Spleen (tissue), 11 donors: ENCODE measurements at regions not wholly inside any gene's neighbourhood (a gene's known extent, or its start where the extent isn't known, plus 50 kb on each side); places are given as distances from the start of the nearest gene placed in this dataset.

Experiments used
- DNase-seq: peaks from one replicate; pipeline ENCODE4 v3.0.0-alpha.2; 2020
- H3K27ac ChIP-seq, 8 donors: fragments of 200-600 bp; sonication (generic) in 7 of 8; 1 replicate in 4 of 8; 2 replicates in 4 of 8; pipeline versions ENCODE4 v1.5.0 to v1.8.0; 2016 to 2021; ENCODE audit warnings: inconsistent platforms in 4 of 8, mild to moderate bottlenecking in 4 of 8, moderate library complexity in 1 of 8
- H3K27me3 ChIP-seq, 7 donors: fragments of 200-600 bp; sonication (generic) in 6 of 7; replicated peaks in 1 of 7; 1 replicate in 4 of 7; 2 replicates in 3 of 7; pipeline versions ENCODE4 v1.5.0 to v1.8.0; 2016 to 2021; ENCODE audit warnings: inconsistent platforms in 3 of 7, mild to moderate bottlenecking in 1 of 7
- H3K36me3 ChIP-seq, 6 donors: fragments of 200-600 bp; sonication (generic) in 5 of 6; 1 replicate in 4 of 6; 2 replicates in 2 of 6; pipeline versions ENCODE4 v1.5.0 to v1.8.0; 2016 to 2021; ENCODE audit warnings: inconsistent platforms in 2 of 6
- H3K4me1 ChIP-seq, 6 donors: fragments of 200-600 bp; sonication (generic) in 5 of 6; 1 replicate in 3 of 6; 2 replicates in 3 of 6; pipeline versions ENCODE4 v1.5.0 to v1.8.0; 2016 to 2021; ENCODE audit warnings: inconsistent platforms in 3 of 6
- H3K4me3 ChIP-seq, 8 donors: fragments of 200-600 bp; sonication (generic) in 7 of 8; 1 replicate in 4 of 8; 2 replicates in 4 of 8; pipeline versions ENCODE4 v1.5.0 to v1.8.0; 2016 to 2021; ENCODE audit warnings: inconsistent platforms in 4 of 8, mild to moderate bottlenecking in 4 of 8, moderate library complexity in 2 of 8
- H3K9me3 ChIP-seq, 8 donors: fragments of 200-600 bp; sonication (generic) in 7 of 8; 1 replicate in 4 of 8; 2 replicates in 4 of 8; pipeline versions ENCODE4 v1.5.0 to v1.8.0; 2016 to 2021; ENCODE audit warnings: inconsistent platforms in 4 of 8
- CTCF ChIP-seq, 11 experiments: fragments of 200-600 bp in 7 of 11; fragments of 450-650 bp in 4 of 11; sonication (generic) in 4 of 11; IDR thresholded peaks in 8 of 11; conservative IDR thresholded peaks in 3 of 11; 1 replicate in 7 of 11; 2 replicates in 4 of 11; pipeline versions ENCODE4 v1.4.0 to v1.8.0; 2016 to 2021; ENCODE audit warnings: antibody characterized with exemption in 11 of 11, inconsistent platforms in 4 of 11, mild to moderate bottlenecking in 1 of 11
- POLR2A ChIP-seq, 3 donors: fragments of 450-650 bp; IDR thresholded peaks; one replicate each; pipeline ENCODE4 v1.5.1; 2017; ENCODE audit warnings: antibody characterized with exemption in 3 of 3, mild to moderate bottlenecking in 1 of 3
- POLR2AphosphoS5 ChIP-seq, 3 donors: sonication (generic); formaldehyde crosslinking; IDR thresholded peaks; one replicate each; pipeline ENCODE4 v1.5.1; 2017; ENCODE audit warnings: antibody characterized with exemption in 3 of 3
- whole genome bisulfite sequencing, 5 donors: extraction: QIAGEN DNeasy Blood & Tissue Kit in 3 of 5; methylation state at CpG; one replicate each; pipeline versions ENCODE4 v1.1.5 to v1.1.7; 2013 to 2018; 5-methylcytosine and 5-hydroxymethylcytosine counted together
- intact Hi-C: fragments of 100-400 bp; cut with DNase I; formaldehyde crosslinking; loops from one replicate; pipeline ENCODE4 v1.15.0; 2023; ENCODE audit warnings: low total_unique reads
- donor health status: healthy with polysubstance abuse.
- donor health status: DM: no; HTN: no; CAD: no; lungs with moderate emphysema.
- donor health status: DM: no; HTN: no; CAD: no.
- donor health status: Bipolar disorder and iron deficiency.
- donor health status: healthy.
- donor health status: DM: no; HTN: no; CAD: no.
- donor health status: DM: yes; HTN: yes; CAD: no.

DNA sequence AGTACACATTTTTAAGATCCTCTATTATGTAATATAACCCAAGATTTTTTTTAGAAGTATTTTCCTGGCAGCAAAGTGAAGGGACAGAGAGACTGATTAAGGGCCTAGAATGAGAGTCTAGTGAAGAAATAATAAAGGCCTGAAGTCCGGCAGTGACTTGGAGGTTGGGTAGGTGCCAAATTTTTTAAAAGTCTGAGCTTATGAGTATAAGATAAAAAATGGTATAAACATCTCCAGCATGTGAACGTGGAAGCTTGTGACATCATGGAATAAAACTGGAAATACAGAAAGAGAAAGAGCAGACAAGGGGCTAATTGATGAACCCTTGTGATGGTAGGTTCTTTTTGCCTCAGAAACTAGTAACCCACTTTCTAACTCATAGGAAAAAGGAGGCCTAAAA lies 174.6 kb downstream of the SUCLA2 start:
- no peak for TF ChIP-seq POLR2A (IDR thresholded peaks at IDR 0.05)
- TF ChIP-seq CTCF (IDR thresholded peaks at IDR 0.05 in 8 of 11, conservative IDR thresholded peaks at IDR 0.05 in 3 of 11), result no peak
- no peak for TF ChIP-seq POLR2AphosphoS5 (IDR thresholded peaks at IDR 0.05)
- 65 to 77% (median 73%) methylated on average over 2 of the region's 2 CpGs for WGBS, 5 donors
- Histone ChIP-seq H3K27me3 (no peaks in the 10 kb centered on the region), H3K4me1 (no peaks in the 10 kb centered on the region), H3K27ac (no peak overlapping the region), H3K4me3 (no peak overlapping the region), H3K36me3 (no peaks in the 10 kb centered on the region), H3K9me3 (peaks cover 0 to 30% (median 14%) of the 10 kb centered on the region in 8 donors)
- intact Hi-C loops, result no loop called here
- DNase-seq, result no peak

GRCh38 chr13:47822036-47822435 lies 179.0 kb downstream of the SUCLA2 start:
- TF ChIP-seq CTCF (IDR thresholded peaks at IDR 0.05 in 8 of 11, conservative IDR thresholded peaks at IDR 0.05 in 3 of 11), result no peak
- Histone ChIP-seq H3K36me3 (no peaks in the 10 kb centered on the region), H3K4me3 (no peak overlapping the region), H3K27me3 (no peaks in the 10 kb centered on the region), H3K4me1 (no peaks in the 10 kb centered on the region), H3K9me3 (peaks cover 0 to 30% (median 14%) of the 10 kb centered on the region in 8 donors), H3K27ac (no peak overlapping the region)
- WGBS, 5 donors, result 80 to 95% (median 91%) methylated on average over 4 of the region's 4 CpGs
- DNase-seq, result no peak
- intact Hi-C loops, result no loop called here

DNA sequence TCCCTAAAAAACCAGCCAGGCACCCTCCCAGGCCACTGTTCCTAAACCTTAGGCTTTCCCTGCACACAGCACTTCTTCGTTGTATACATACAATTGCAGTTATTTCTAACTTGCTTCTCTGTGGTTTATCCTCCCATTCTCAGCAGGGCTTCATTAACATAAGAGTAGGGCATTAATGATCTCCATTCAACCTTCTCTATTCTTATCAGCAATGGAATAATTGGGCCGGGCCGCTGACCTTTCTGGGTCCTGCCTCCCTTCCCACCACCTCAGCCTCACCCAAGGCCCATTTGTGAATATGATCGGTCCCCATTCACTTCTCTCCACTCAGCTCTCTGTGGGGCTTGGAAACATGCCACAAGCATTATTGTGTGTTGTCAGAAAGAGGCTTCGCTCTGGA lies 184.2 kb downstream of the SUCLA2 start:
- no peak for DNase-seq
- no peak overlapping the region for H3K27ac ChIP-seq
- no peaks in the 10 kb centered on the region for H3K4me1 ChIP-seq
- intact Hi-C loops, result no loop called here
- no peaks in the 10 kb centered on the region for H3K27me3 ChIP-seq
- no peaks in the 10 kb centered on the region for H3K9me3 ChIP-seq
- no peak for TF ChIP-seq POLR2AphosphoS5 (IDR thresholded peaks at IDR 0.05)
- no peak for TF ChIP-seq CTCF (IDR thresholded peaks at IDR 0.05 in 8 of 11, conservative IDR thresholded peaks at IDR 0.05 in 3 of 11)
- no peak for TF ChIP-seq POLR2A (IDR thresholded peaks at IDR 0.05)
- H3K4me3 ChIP-seq, result no peak overlapping the region
- WGBS, 5 donors, result 62 to 89% (median 85%) methylated on average over 5 of the region's 5 CpGs
- H3K36me3 ChIP-seq, result no peaks in the 10 kb centered on the region

DNA sequence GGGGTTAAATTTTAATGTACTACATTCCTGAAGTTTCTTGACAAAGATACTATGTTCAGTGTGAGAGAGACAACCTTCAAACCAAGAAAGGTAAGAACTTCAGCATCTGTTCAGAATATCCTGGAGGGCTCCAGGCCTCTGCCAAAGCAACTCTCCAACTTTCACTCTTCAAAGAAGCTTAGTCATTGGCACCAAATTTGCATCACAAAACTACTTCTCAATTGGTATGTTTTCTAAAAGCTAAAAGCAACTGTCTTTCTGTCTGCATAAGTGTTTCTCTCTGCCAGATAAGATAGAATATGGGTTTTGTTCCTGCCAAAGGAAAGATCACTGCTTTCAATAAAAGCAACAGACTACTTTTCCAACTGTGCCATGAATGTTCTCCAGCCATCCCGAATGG lies 187.4 kb downstream of the SUCLA2 start:
- Histone ChIP-seq H3K4me1 (no peaks in the 10 kb centered on the region), H3K9me3 (no peaks in the 10 kb centered on the region), H3K27ac (no peak overlapping the region), H3K27me3 (no peaks in the 10 kb centered on the region), H3K4me3 (no peak overlapping the region), H3K36me3 (no peaks in the 10 kb centered on the region)
- 87 to 100% (median 90%) methylated on average over 1 of the region's 1 CpG for WGBS, 5 donors
- no peak for DNase-seq
- intact Hi-C loops, result no loop called here
- TF ChIP-seq POLR2A (IDR thresholded peaks at IDR 0.05) (no peak), CTCF (IDR thresholded peaks at IDR 0.05 in 8 of 11, conservative IDR thresholded peaks at IDR 0.05 in 3 of 11) (no peak), POLR2AphosphoS5 (IDR thresholded peaks at IDR 0.05) (no peak)
